H1 (cell line): ENCODE measurements at regions not wholly inside any gene's neighbourhood (a gene's known extent, or its start where the extent isn't known, plus 50 kb on each side); places are given as distances from the start of the nearest gene placed in this dataset.

Experiments used
- CHD7 ChIP-seq: fragments of 300-600 bp; sonication (generic); IDR thresholded peaks from 2 replicates; pipeline ENCODE4 v1.7.1; 2012; ENCODE audit warnings: low read length, moderate library complexity, mild to moderate bottlenecking, inconsistent platforms; ENCODE audit not compliant: insufficient replicate concordance
- CTCF ChIP-seq, 3 experiments: IDR thresholded peaks; 1 replicate in 2 of 3; 2 replicates in 1 of 3; pipeline versions ENCODE4 v1.5.1 to v1.6.1; 2011; ENCODE audit warnings: low read length in 3 of 3, mild to moderate bottlenecking in 3 of 3, inconsistent platforms in 2 of 3, low read depth in 1 of 3, moderate library complexity in 1 of 3; ENCODE audit not compliant: insufficient read depth in 1 of 3; ENCODE audit errors: control extremely low read depth in 1 of 3
- RAD21 ChIP-seq, 2 experiments: IDR thresholded peaks in 1 of 2; conservative IDR thresholded peaks in 1 of 2; 2 replicates each; pipeline ENCODE4 v1.6.1; 2011; ENCODE audit warnings: low read depth in 2 of 2, low read length in 2 of 2, improper control_type of control experiment in 1 of 2, inconsistent platforms in 1 of 2, mild to moderate bottlenecking in 1 of 2, moderate library complexity in 1 of 2

GRCh38 chr2:228681426-228681825 lies 499.9 kb upstream of the SPHKAP start (continued):
- no peak for TF ChIP-seq CHD7
- peak; percentile 52 to 58 for TF ChIP-seq RAD21 (IDR thresholded peaks at IDR 0.05 in 1 of 2, conservative IDR thresholded peaks at IDR 0.05 in 1 of 2; ENCODE audit: low read depth in 2 of 2, low read length in 2 of 2)
- TF ChIP-seq CTCF (IDR thresholded peaks at IDR 0.05; ENCODE audit: control extremely low read depth in 1 of 3, insufficient read depth in 1 of 3, low read depth in 1 of 3, low read length in 3 of 3) = peak in 2 of 3 experiments; percentile 28 to 54; a peak in 2 of 4 replicates
- TF ChIP-seq, all 59 proteins: peak for 3
